Osteoblast (primary cell): ENCODE measurements at regions not wholly inside any gene's neighbourhood (a gene's known extent, or its start where the extent isn't known, plus 50 kb on each side); places are given as distances from the start of the nearest gene placed in this dataset.

ENCODE experiments used
- DNase-seq: peaks from one replicate; pipeline ENCODE4 v3.0.0; 2011; ENCODE audit warnings: low spot score, mixed read lengths; ENCODE audit not compliant: insufficient read length; ENCODE audit errors: missing footprints
- H2AFZ ChIP-seq: 2 replicates; pipeline ENCODE4 v1.6.0; 2011; ENCODE audit warnings: mild to moderate bottlenecking, low read length
- H3K27ac ChIP-seq: 2 replicates; pipeline ENCODE4 v1.5.1; 2011; ENCODE audit warnings: mild to moderate bottlenecking, low read depth, low read length, moderate library complexity
- H3K27me3 ChIP-seq: 2 replicates; pipeline ENCODE4 v1.6.0; 2012; ENCODE audit warnings: mild to moderate bottlenecking, control low read depth, inconsistent platforms, low read length, moderate library complexity; ENCODE audit not compliant: insufficient read depth
- H3K36me3 ChIP-seq: 2 replicates; pipeline ENCODE4 v1.5.1; 2011; ENCODE audit warnings: mild to moderate bottlenecking, low read length, control low read depth, moderate library complexity; ENCODE audit not compliant: insufficient read depth
- H3K4me1 ChIP-seq: 2 replicates; pipeline ENCODE4 v1.5.1; 2011; ENCODE audit warnings: mild to moderate bottlenecking, low read length, control low read depth, moderate library complexity; ENCODE audit not compliant: insufficient read depth
- H3K4me2 ChIP-seq: 2 replicates; pipeline ENCODE4 v1.6.0; 2011; ENCODE audit warnings: mild to moderate bottlenecking, low read length; ENCODE audit not compliant: insufficient read depth
- H3K4me3 ChIP-seq: fragments of 200-600 bp; sonication (generic); 3 replicates; pipeline ENCODE4 v1.5.1; 2012; ENCODE audit warnings: mild to moderate bottlenecking, low read length, inconsistent platforms; ENCODE audit not compliant: insufficient read depth
- H3K79me2 ChIP-seq: 2 replicates; pipeline ENCODE4 v1.6.0; 2012; ENCODE audit warnings: mild to moderate bottlenecking, low read length, control low read depth, inconsistent platforms; ENCODE audit not compliant: insufficient read depth
- H3K9me3 ChIP-seq: 2 replicates; pipeline ENCODE4 v1.5.1; 2011; ENCODE audit warnings: low read depth, low read length, control low read depth
- H4K20me1 ChIP-seq: 2 replicates; pipeline ENCODE4 v1.6.0; 2012; ENCODE audit warnings: mild to moderate bottlenecking, low read length, control low read depth; ENCODE audit not compliant: insufficient read depth
- CTCF ChIP-seq: IDR thresholded peaks from 2 replicates; pipeline ENCODE4 v1.5.1; 2011; ENCODE audit warnings: mild to moderate bottlenecking, low read depth, low read length, moderate library complexity; ENCODE audit errors: extremely low read depth

- H3K4me2 ChIP-seq, result no peak overlapping the region
- TF ChIP-seq CTCF, result no peak
- DNase-seq, result no peak
- H3K36me3 ChIP-seq, result no peaks in the 10 kb centered on the region
- no peak overlapping the region for H3K4me3 ChIP-seq
- H4K20me1 ChIP-seq, result no peaks in the 10 kb centered on the region
- no peak overlapping the region for H3K27ac ChIP-seq
- H3K9me3 ChIP-seq, result no peaks in the 10 kb centered on the region
- no peaks in the 10 kb centered on the region for H3K79me2 ChIP-seq
- no peaks in the 10 kb centered on the region for H3K27me3 ChIP-seq
- H2AFZ ChIP-seq, result no peak overlapping the region
- H3K4me1 ChIP-seq, result no peaks in the 10 kb centered on the region
Observed at GRCh38 chr4:133379681-133380438, 230.8 kb downstream of the PCDH10 start.

- Histone ChIP-seq H4K20me1 (no peaks in the 10 kb centered on the region), H3K27ac (no peak overlapping the region), H3K4me2 (no peak overlapping the region), H3K4me3 (no peak overlapping the region), H3K36me3 (no peaks in the 10 kb centered on the region), H3K9me3 (no peaks in the 10 kb centered on the region), H3K4me1 (no peaks in the 10 kb centered on the region), H2AFZ (no peak overlapping the region), H3K27me3 (no peaks in the 10 kb centered on the region), H3K79me2 (no peaks in the 10 kb centered on the region)
- no peak for DNase-seq
- TF ChIP-seq CTCF, result no peak
Observed at GRCh38 chr4:133377286-133377685, 228.2 kb downstream of the PCDH10 start.

- Histone ChIP-seq H4K20me1 (no peaks in the 10 kb centered on the region), H3K79me2 (no peaks in the 10 kb centered on the region), H3K27ac (no peak overlapping the region), H3K4me1 (no peaks in the 10 kb centered on the region), H3K36me3 (no peaks in the 10 kb centered on the region), H3K4me2 (no peak overlapping the region), H3K27me3 (no peaks in the 10 kb centered on the region), H2AFZ (no peak overlapping the region), H3K4me3 (no peak overlapping the region), H3K9me3 (no peaks in the 10 kb centered on the region)
- no peak for DNase-seq
- no peak for TF ChIP-seq CTCF
Observed at GRCh38 chr4:133372699-133373098, 223.6 kb downstream of the PCDH10 start.

- no peak for DNase-seq
- Histone ChIP-seq H3K27ac (no peak overlapping the region), H3K79me2 (no peaks in the 10 kb centered on the region), H3K9me3 (no peaks in the 10 kb centered on the region), H3K4me1 (no peaks in the 10 kb centered on the region), H2AFZ (no peak overlapping the region), H3K27me3 (no peaks in the 10 kb centered on the region), H4K20me1 (no peaks in the 10 kb centered on the region), H3K36me3 (no peaks in the 10 kb centered on the region), H3K4me2 (no peak overlapping the region), H3K4me3 (no peak overlapping the region)
- no peak for TF ChIP-seq CTCF
Observed at GRCh38 chr4:133355633-133356032, 206.5 kb downstream of the PCDH10 start.
